ENCODE measurements at regions not wholly inside any gene's neighbourhood (a gene's known extent, or its start where the extent isn't known, plus 50 kb on each side); places are given as distances from the start of the nearest gene placed in this dataset.

DNA sequence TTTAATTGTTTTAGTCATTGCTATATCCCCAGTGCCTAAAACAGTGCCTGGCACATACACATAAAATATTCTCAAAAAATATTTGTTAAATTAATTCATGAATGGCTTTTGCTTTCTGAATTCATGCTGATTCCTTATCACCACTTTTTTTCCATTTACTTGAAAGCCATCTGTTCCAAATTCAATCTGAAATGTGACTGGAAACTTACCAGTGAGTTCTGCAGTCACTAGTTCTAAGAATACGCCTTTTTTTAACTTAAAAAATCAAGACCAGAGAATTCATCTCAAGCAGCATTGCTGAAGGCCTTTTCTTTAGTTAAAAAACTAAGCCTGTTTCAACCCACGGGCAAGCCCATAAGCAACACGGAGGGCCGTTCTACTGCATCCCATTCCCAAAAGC lies 114.0 kb upstream of the ERCC4 start:
- DNase-seq (no peak), ATAC-seq (ENCODE audit: low read depth) (no peak)
- no peak overlapping the region for H2AFZ ChIP-seq (replicated peaks; ENCODE audit: low read length, poor library complexity)
- no peak overlapping the region for H2BK15ac ChIP-seq (ENCODE audit: low read depth, low read length)
- H2BK120ac ChIP-seq (ENCODE audit: low read depth, low read length) = no peak overlapping the region
- no peaks in the 10 kb centered on the region for H3K27me3 ChIP-seq (ENCODE audit: control insufficient read depth, insufficient read depth, low read length)
- H3K14ac ChIP-seq (replicated peaks; ENCODE audit: low read depth, low read length) = no peak overlapping the region
- intact Hi-C loops (cut with micrococcal nuclease) = no loop called here
- no peak overlapping the region for H3K4me2 ChIP-seq (ENCODE audit: low read depth, low read length)
- no peak overlapping the region for H3K27ac ChIP-seq (ENCODE audit: insufficient read depth, low read length)
- no peak overlapping the region for H3K18ac ChIP-seq (ENCODE audit: low read depth, low read length)
- H3K79me1 ChIP-seq (ENCODE audit: low read depth in 1 of 2, low read length in 2 of 2) = no peaks in the 10 kb centered on the region
- H3K9me3 ChIP-seq (ENCODE audit: control insufficient read depth, insufficient read depth, low read length) = peaks cover 6% of the 10 kb centered on the region
- ChIA-PET CTCF (no interaction called here), POLR2A (ENCODE audit: unreplicated experiment) (no interaction called here)
- no peak overlapping the region for H3K56ac ChIP-seq (ENCODE audit: extremely low read depth, insufficient read depth, low read length)
- no TSS peak for BruUV-seq (replicated peaks)
- no peaks in the 10 kb centered on the region for H3K36me3 ChIP-seq (ENCODE audit: control insufficient read depth, insufficient read depth, low read length)
- in situ Hi-C loops (cut with MboI; ENCODE audit: low sequenced_read_pairs) = no loop called here
- TF ChIP-seq BHLHE40 (IDR thresholded peaks at IDR 0.05; ENCODE audit: low read depth, low read length) = no peak
- TF ChIP-seq, protein P1, sequence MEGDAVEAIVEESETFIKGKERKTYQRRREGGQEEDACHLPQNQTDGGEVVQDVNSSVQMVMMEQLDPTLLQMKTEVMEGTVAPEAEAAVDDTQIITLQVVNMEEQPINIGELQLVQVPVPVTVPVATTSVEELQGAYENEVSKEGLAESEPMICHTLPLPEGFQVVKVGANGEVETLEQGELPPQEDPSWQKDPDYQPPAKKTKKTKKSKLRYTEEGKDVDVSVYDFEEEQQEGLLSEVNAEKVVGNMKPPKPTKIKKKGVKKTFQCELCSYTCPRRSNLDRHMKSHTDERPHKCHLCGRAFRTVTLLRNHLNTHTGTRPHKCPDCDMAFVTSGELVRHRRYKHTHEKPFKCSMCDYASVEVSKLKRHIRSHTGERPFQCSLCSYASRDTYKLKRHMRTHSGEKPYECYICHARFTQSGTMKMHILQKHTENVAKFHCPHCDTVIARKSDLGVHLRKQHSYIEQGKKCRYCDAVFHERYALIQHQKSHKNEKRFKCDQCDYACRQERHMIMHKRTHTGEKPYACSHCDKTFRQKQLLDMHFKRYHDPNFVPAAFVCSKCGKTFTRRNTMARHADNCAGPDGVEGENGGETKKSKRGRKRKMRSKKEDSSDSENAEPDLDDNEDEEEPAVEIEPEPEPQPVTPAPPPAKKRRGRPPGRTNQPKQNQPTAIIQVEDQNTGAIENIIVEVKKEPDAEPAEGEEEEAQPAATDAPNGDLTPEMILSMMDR (conservative IDR thresholded peaks at IDR 0.05; ENCODE audit: low read depth, low read length) = no peak
- TF ChIP-seq RFX5 (IDR thresholded peaks at IDR 0.05; ENCODE audit: low read depth, low read length) = no peak
- TF ChIP-seq, protein P2, sequence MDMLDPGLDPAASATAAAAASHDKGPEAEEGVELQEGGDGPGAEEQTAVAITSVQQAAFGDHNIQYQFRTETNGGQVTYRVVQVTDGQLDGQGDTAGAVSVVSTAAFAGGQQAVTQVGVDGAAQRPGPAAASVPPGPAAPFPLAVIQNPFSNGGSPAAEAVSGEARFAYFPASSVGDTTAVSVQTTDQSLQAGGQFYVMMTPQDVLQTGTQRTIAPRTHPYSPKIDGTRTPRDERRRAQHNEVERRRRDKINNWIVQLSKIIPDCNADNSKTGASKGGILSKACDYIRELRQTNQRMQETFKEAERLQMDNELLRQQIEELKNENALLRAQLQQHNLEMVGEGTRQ (IDR thresholded peaks at IDR 0.05; ENCODE audit: low read depth, low read length) = no peak
- H3K9me1 ChIP-seq (ENCODE audit: insufficient read depth, low read length) = no peaks in the 10 kb centered on the region
- H2AK9ac ChIP-seq (replicated peaks; ENCODE audit: low read depth, low read length, poor library complexity) = no peak overlapping the region
- no peaks in the 10 kb centered on the region for H4K20me1 ChIP-seq (ENCODE audit: insufficient read depth, low read length)
- no peak overlapping the region for H4K91ac ChIP-seq (ENCODE audit: insufficient read depth, low read depth, low read length)
- H3K23ac ChIP-seq (ENCODE audit: low read depth, low read length) = no peak overlapping the region
- dilution Hi-C loops (cut with HindIII; ENCODE audit: low sequenced_read_pairs, unreplicated experiment) = no loop called here
- H3K9ac ChIP-seq (ENCODE audit: low read depth, low read length) = no peak overlapping the region
- H2BK5ac ChIP-seq (ENCODE audit: low read depth, low read length, poor library complexity, severe bottlenecking) = no peak overlapping the region
- H4K5ac ChIP-seq (ENCODE audit: low read depth, low read length) = no peak overlapping the region
- no peak overlapping the region for H2BK20ac ChIP-seq (ENCODE audit: low read depth, low read length)
- no peaks in the 10 kb centered on the region for H3K4me1 ChIP-seq (ENCODE audit: control insufficient read depth, insufficient read depth, low read length)
- 60% methylated on average over 2 of the region's 4 CpGs; no CpG with 5 or more reads in 1 of the 2 experiments for WGBS, 2 experiments (ENCODE audit: extremely low coverage in 2 of 2, insufficient read length in 1 of 2)
- no peak overlapping the region for H2AK5ac ChIP-seq (ENCODE audit: low read depth, low read length)
- no peak overlapping the region for H4K8ac ChIP-seq (ENCODE audit: low read depth in 2 of 2, low read length in 2 of 2)
- H3K4ac ChIP-seq (ENCODE audit: low read depth, low read length) = no peak overlapping the region
- no peak overlapping the region for H3K4me3 ChIP-seq (ENCODE audit: insufficient read depth, low read depth, low read length)

Data from IMR-90 (cell line).